HUES48 (cell line): ENCODE measurements at regions not wholly inside any gene's neighbourhood (a gene's known extent, or its start where the extent isn't known, plus 50 kb on each side); places are given as distances from the start of the nearest gene placed in this dataset.

ENCODE experiments used
- H3K27ac ChIP-seq: one replicate; pipeline ENCODE4 v1.7.0; 2013; ENCODE audit warnings: low read depth, low read length, inconsistent platforms
- H3K27me3 ChIP-seq: 2 replicates; pipeline ENCODE4 v1.6.1; 2013; ENCODE audit warnings: mild to moderate bottlenecking, low read length; ENCODE audit not compliant: control insufficient read depth, insufficient read depth
- H3K36me3 ChIP-seq: 2 replicates; pipeline ENCODE4 v1.6.1; 2013; ENCODE audit warnings: low read length; ENCODE audit not compliant: control insufficient read depth, insufficient read depth
- H3K4me1 ChIP-seq: 2 replicates; pipeline ENCODE4 v1.6.1; 2013; ENCODE audit warnings: mild to moderate bottlenecking, low read length; ENCODE audit not compliant: control insufficient read depth, insufficient read depth
- H3K4me3 ChIP-seq: 2 replicates; pipeline ENCODE4 v1.5.1; 2013; ENCODE audit warnings: mild to moderate bottlenecking, low read depth, low read length
- H3K9ac ChIP-seq: 2 replicates; pipeline ENCODE4 v1.6.1; 2013; ENCODE audit warnings: mild to moderate bottlenecking, low read depth, low read length, moderate library complexity
- H3K9me3 ChIP-seq: 2 replicates; pipeline ENCODE4 v1.6.1; 2013; ENCODE audit warnings: low read length; ENCODE audit not compliant: control insufficient read depth, insufficient read depth

- no peaks in the 10 kb centered on the region for H3K27me3 ChIP-seq
- no peak overlapping the region for H3K4me3 ChIP-seq
- H3K9me3 ChIP-seq = no peaks in the 10 kb centered on the region
- H3K4me1 ChIP-seq = no peaks in the 10 kb centered on the region
- H3K9ac ChIP-seq = no peak overlapping the region
- H3K27ac ChIP-seq = no peak overlapping the region
- no peaks in the 10 kb centered on the region for H3K36me3 ChIP-seq
Observed at GRCh38 chr22:23512721-23513120, 67.4 kb downstream of the IGLL1 start.

- H3K4me3 ChIP-seq = no peak overlapping the region
- no peaks in the 10 kb centered on the region for H3K4me1 ChIP-seq
- H3K27ac ChIP-seq = no peak overlapping the region
- H3K9me3 ChIP-seq = no peaks in the 10 kb centered on the region
- no peaks in the 10 kb centered on the region for H3K27me3 ChIP-seq
- H3K9ac ChIP-seq = no peak overlapping the region
- H3K36me3 ChIP-seq = no peaks in the 10 kb centered on the region
Observed at GRCh38 chr22:23512348-23512705, 67.8 kb downstream of the IGLL1 start.

- H3K27me3 ChIP-seq = no peaks in the 10 kb centered on the region
- no peak overlapping the region for H3K4me3 ChIP-seq
- H3K9me3 ChIP-seq = no peaks in the 10 kb centered on the region
- H3K4me1 ChIP-seq = no peaks in the 10 kb centered on the region
- H3K27ac ChIP-seq = no peak overlapping the region
- no peaks in the 10 kb centered on the region for H3K36me3 ChIP-seq
- H3K9ac ChIP-seq = no peak overlapping the region
Observed at GRCh38 chr22:23511627-23512347, 68.3 kb downstream of the IGLL1 start.

GRCh38 chr22:23509571-23510302 is 70.4 kb downstream of the IGLL1 start:
- no peaks in the 10 kb centered on the region for H3K27me3 ChIP-seq
- H3K4me1 ChIP-seq = no peaks in the 10 kb centered on the region
- no peaks in the 10 kb centered on the region for H3K36me3 ChIP-seq
- no peaks in the 10 kb centered on the region for H3K9me3 ChIP-seq
- H3K4me3 ChIP-seq = no peak overlapping the region
- no peak overlapping the region for H3K27ac ChIP-seq
- no peak overlapping the region for H3K9ac ChIP-seq

GRCh38 chr22:23504516-23504915 is 75.6 kb downstream of the IGLL1 start:
- Histone ChIP-seq H3K27ac (no peak overlapping the region), H3K9ac (no peak overlapping the region)

GRCh38 chr22:23503736-23504440 is 76.2 kb downstream of the IGLL1 start:
- Histone ChIP-seq H3K27me3 (no peaks in the 10 kb centered on the region), H3K27ac (no peak overlapping the region), H3K4me1 (peaks cover 15% of the 10 kb centered on the region; the same call in 1 of the 2 replicates), H3K4me3 (no peak overlapping the region), H3K9ac (no peak overlapping the region), H3K9me3 (no peaks in the 10 kb centered on the region), H3K36me3 (no peaks in the 10 kb centered on the region)

More at GRCh38 chr22:23504516-23504915, 75.6 kb downstream of the IGLL1 start:
- Histone ChIP-seq H3K4me1 (peaks cover 12% of the 10 kb centered on the region; the same call in 1 of the 2 replicates), H3K4me3 (no peak overlapping the region), H3K36me3 (no peaks in the 10 kb centered on the region), H3K27me3 (no peaks in the 10 kb centered on the region), H3K9me3 (no peaks in the 10 kb centered on the region)

- no peak overlapping the region for H3K9ac ChIP-seq
- H3K4me1 ChIP-seq = peaks cover 15% of the 10 kb centered on the region; the same call in 1 of the 2 replicates
- H3K27me3 ChIP-seq = no peaks in the 10 kb centered on the region
- no peaks in the 10 kb centered on the region for H3K36me3 ChIP-seq
- no peaks in the 10 kb centered on the region for H3K9me3 ChIP-seq
- H3K4me3 ChIP-seq = no peak overlapping the region
- H3K27ac ChIP-seq = no peak overlapping the region
Observed at GRCh38 chr22:23503142-23503541, 76.9 kb downstream of the IGLL1 start.

GRCh38 chr22:23501708-23502107 is 78.4 kb downstream of the IGLL1 start:
- no peak overlapping the region for H3K27ac ChIP-seq
- H3K9me3 ChIP-seq = no peaks in the 10 kb centered on the region
- H3K9ac ChIP-seq = no peak overlapping the region
- H3K27me3 ChIP-seq = no peaks in the 10 kb centered on the region
- no peaks in the 10 kb centered on the region for H3K36me3 ChIP-seq
- H3K4me3 ChIP-seq = no peak overlapping the region
- H3K4me1 ChIP-seq = peaks cover 15% of the 10 kb centered on the region; the same call in 1 of the 2 replicates

- Histone ChIP-seq H3K27me3 (no peaks in the 10 kb centered on the region), H3K4me3 (no peak overlapping the region), H3K9ac (no peak overlapping the region), H3K4me1 (peaks cover 15% of the 10 kb centered on the region; the same call in 1 of the 2 replicates), H3K9me3 (no peaks in the 10 kb centered on the region), H3K27ac (no peak overlapping the region), H3K36me3 (no peaks in the 10 kb centered on the region)
Observed at GRCh38 chr22:23501261-23501619, 78.8 kb downstream of the IGLL1 start.

- no peak overlapping the region for H3K27ac ChIP-seq
- peaks cover 20% of the 10 kb centered on the region; the same call in 1 of the 2 replicates for H3K4me1 ChIP-seq
- no peaks in the 10 kb centered on the region for H3K27me3 ChIP-seq
Observed at GRCh38 chr22:23500508-23501260, 79.4 kb downstream of the IGLL1 start.

More at GRCh38 chr22:23500508-23501260, 79.4 kb downstream of the IGLL1 start:
- no peaks in the 10 kb centered on the region for H3K36me3 ChIP-seq
- no peaks in the 10 kb centered on the region for H3K9me3 ChIP-seq
- H3K9ac ChIP-seq = no peak overlapping the region
- H3K4me3 ChIP-seq = no peak overlapping the region
